ENCODE measurements at regions not wholly inside any gene's neighbourhood (a gene's known extent, or its start where the extent isn't known, plus 50 kb on each side); places are given as distances from the start of the nearest gene placed in this dataset.

GRCh38 chr3:144350125-144350524 lies 378.5 kb downstream of the DIPK2A start:
- TF ChIP-seq, protein P1, sequence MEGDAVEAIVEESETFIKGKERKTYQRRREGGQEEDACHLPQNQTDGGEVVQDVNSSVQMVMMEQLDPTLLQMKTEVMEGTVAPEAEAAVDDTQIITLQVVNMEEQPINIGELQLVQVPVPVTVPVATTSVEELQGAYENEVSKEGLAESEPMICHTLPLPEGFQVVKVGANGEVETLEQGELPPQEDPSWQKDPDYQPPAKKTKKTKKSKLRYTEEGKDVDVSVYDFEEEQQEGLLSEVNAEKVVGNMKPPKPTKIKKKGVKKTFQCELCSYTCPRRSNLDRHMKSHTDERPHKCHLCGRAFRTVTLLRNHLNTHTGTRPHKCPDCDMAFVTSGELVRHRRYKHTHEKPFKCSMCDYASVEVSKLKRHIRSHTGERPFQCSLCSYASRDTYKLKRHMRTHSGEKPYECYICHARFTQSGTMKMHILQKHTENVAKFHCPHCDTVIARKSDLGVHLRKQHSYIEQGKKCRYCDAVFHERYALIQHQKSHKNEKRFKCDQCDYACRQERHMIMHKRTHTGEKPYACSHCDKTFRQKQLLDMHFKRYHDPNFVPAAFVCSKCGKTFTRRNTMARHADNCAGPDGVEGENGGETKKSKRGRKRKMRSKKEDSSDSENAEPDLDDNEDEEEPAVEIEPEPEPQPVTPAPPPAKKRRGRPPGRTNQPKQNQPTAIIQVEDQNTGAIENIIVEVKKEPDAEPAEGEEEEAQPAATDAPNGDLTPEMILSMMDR (IDR thresholded peaks at IDR 0.05; ENCODE audit: low read depth, low read length, poor library complexity, severe bottlenecking), result no peak
- TF ChIP-seq EZH2phosphoT487 (IDR thresholded peaks at IDR 0.05; ENCODE audit: borderline replicate concordance, low read length), result no peak

All from DOHH2 (cell line).